ENCODE measurements at regions not wholly inside any gene's neighbourhood (a gene's known extent, or its start where the extent isn't known, plus 50 kb on each side); places are given as distances from the start of the nearest gene placed in this dataset.

DNA sequence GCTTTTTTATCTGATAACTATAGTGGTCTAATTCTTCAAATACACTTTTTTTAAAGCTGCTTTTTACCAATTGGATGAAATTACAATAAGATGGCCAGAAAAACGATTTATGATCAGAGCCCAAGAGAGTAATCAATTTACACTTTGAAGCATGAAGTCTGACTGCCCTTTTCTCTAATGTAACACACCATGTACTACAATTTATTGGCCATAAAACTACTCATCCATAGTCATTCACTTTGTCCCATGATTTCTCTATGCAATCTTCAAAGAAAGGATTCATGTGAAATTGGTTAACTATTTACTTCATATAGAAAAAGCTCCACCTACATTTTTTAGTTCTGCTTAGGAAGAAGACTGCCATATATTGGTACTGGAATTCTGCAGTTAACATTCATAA is 73.6 kb upstream of the CAST start:
- TF ChIP-seq EZH2 (IDR thresholded peaks at IDR 0.05; ENCODE audit: low read length) (no peak), CTCF (optimal IDR thresholded peaks at IDR 0.05 in 1 of 3, IDR thresholded peaks at IDR 0.05 in 1 of 3, conservative IDR thresholded peaks at IDR 0.05 in 1 of 3; ENCODE audit: extremely low read depth in 1 of 3, insufficient read depth in 2 of 3, low read length in 3 of 3) (no peak)
- DNase-seq (ENCODE audit: low read depth, low spot score) (no peak), FAIRE-seq (no peak)
- Histone ChIP-seq H3K27me3 (ENCODE audit: control insufficient read depth, extremely low read depth, insufficient read depth, low read length) (peaks cover 5% of the 10 kb centered on the region), H2AFZ (ENCODE audit: control insufficient read depth, low read length) (no peak overlapping the region), H3K9me1 (ENCODE audit: control insufficient read depth, extremely low read depth, insufficient read depth, low read length) (peaks cover 2% of the 10 kb centered on the region), H4K20me1 (ENCODE audit: control insufficient read depth, extremely low read depth, insufficient read depth, low read length) (no peaks in the 10 kb centered on the region), H3K4me2 (ENCODE audit: control insufficient read depth, extremely low read depth, insufficient read depth, low read depth, low read length) (no peak overlapping the region), H3K9ac (ENCODE audit: control insufficient read depth, extremely low read depth, insufficient read depth, low read length) (no peak overlapping the region), H3K79me2 (ENCODE audit: control insufficient read depth, insufficient read depth, low read length) (no peaks in the 10 kb centered on the region), H3K4me1 (ENCODE audit: control insufficient read depth, extremely low read depth, insufficient read depth, low read length) (no peaks in the 10 kb centered on the region), H3K27ac (ENCODE audit: control insufficient read depth, insufficient read depth, low read length) (no peak overlapping the region), H3K9me3 (ENCODE audit: control insufficient read depth, low read depth, low read length) (no peaks in the 10 kb centered on the region), H3K4me3 (ENCODE audit: control insufficient read depth in 2 of 3, extremely low read depth in 1 of 3, insufficient read depth in 2 of 3, low read depth in 1 of 3, low read length in 3 of 3) (no peak overlapping the region), H3K36me3 (ENCODE audit: control insufficient read depth in 2 of 2, extremely low read depth in 1 of 2, insufficient read depth in 2 of 2, low read length in 2 of 2) (no peaks in the 10 kb centered on the region)
- dilution Hi-C loops (cut with MboI; ENCODE audit: extremely low pct_ligation_motif_present, low sequenced_read_pairs), result no loop called here

GRCh38 chr5:96590796-96591195 is 71.4 kb upstream of the CAST start:
- dilution Hi-C loops (cut with MboI; ENCODE audit: extremely low pct_ligation_motif_present, low sequenced_read_pairs), result no loop called here
- no peaks in the 10 kb centered on the region for H3K9me3 ChIP-seq (ENCODE audit: control insufficient read depth, low read depth, low read length)
- H2AFZ ChIP-seq (ENCODE audit: control insufficient read depth, low read length), result no peak overlapping the region
- H3K4me3 ChIP-seq (ENCODE audit: control insufficient read depth in 2 of 3, extremely low read depth in 1 of 3, insufficient read depth in 2 of 3, low read depth in 1 of 3, low read length in 3 of 3), result no peak overlapping the region
- H3K36me3 ChIP-seq (ENCODE audit: control insufficient read depth in 2 of 2, extremely low read depth in 1 of 2, insufficient read depth in 2 of 2, low read length in 2 of 2), result no peaks in the 10 kb centered on the region
- no peak overlapping the region for H3K4me2 ChIP-seq (ENCODE audit: control insufficient read depth, extremely low read depth, insufficient read depth, low read depth, low read length)
- H3K9ac ChIP-seq (ENCODE audit: control insufficient read depth, extremely low read depth, insufficient read depth, low read length), result no peak overlapping the region
- peaks cover 5% of the 10 kb centered on the region for H3K27me3 ChIP-seq (ENCODE audit: control insufficient read depth, extremely low read depth, insufficient read depth, low read length)
- TF ChIP-seq CTCF (optimal IDR thresholded peaks at IDR 0.05 in 1 of 3, IDR thresholded peaks at IDR 0.05 in 1 of 3, conservative IDR thresholded peaks at IDR 0.05 in 1 of 3; ENCODE audit: extremely low read depth in 1 of 3, insufficient read depth in 2 of 3, low read length in 3 of 3), result no peak
- no peak for TF ChIP-seq EZH2 (IDR thresholded peaks at IDR 0.05; ENCODE audit: low read length)
- H4K20me1 ChIP-seq (ENCODE audit: control insufficient read depth, extremely low read depth, insufficient read depth, low read length), result no peaks in the 10 kb centered on the region
- no peak overlapping the region for H3K27ac ChIP-seq (ENCODE audit: control insufficient read depth, insufficient read depth, low read length)
- H3K9me1 ChIP-seq (ENCODE audit: control insufficient read depth, extremely low read depth, insufficient read depth, low read length), result no peaks in the 10 kb centered on the region
- DNase-seq (ENCODE audit: low read depth, low spot score) (no peak), FAIRE-seq (no peak)
- no peaks in the 10 kb centered on the region for H3K79me2 ChIP-seq (ENCODE audit: control insufficient read depth, insufficient read depth, low read length)
- H3K4me1 ChIP-seq (ENCODE audit: control insufficient read depth, extremely low read depth, insufficient read depth, low read length), result no peaks in the 10 kb centered on the region

Measured in keratinocyte (primary cell).